ENCODE measurements at regions not wholly inside any gene's neighbourhood (a gene's known extent, or its start where the extent isn't known, plus 50 kb on each side); places are given as distances from the start of the nearest gene placed in this dataset.

DNA sequence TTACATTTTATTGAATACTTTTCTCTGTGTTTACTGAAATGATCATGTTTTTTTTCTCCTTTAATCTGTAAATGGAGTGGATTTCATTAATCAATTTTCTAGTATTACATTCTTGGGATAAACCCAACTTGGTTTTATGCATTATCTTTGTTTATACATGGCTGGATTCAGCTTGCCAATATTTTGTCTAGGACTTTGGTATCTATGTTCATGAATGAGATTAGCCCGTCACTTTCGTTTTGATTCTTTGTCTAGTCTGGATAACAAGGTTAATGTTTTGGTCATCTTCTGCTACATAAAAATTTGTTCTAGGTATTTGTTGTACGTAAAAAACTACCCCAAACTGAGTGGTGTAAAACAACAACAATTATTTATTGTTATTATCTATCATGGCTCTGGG, 127.9 kb upstream of the PAX6 start:
- TF ChIP-seq POLR2A (IDR thresholded peaks at IDR 0.05; ENCODE audit: low read length) (no peak), GATA1 (IDR thresholded peaks at IDR 0.05; ENCODE audit: low read depth, low read length) (no peak)
